ENCODE measurements at regions not wholly inside any gene's neighbourhood (a gene's known extent, or its start where the extent isn't known, plus 50 kb on each side); places are given as distances from the start of the nearest gene placed in this dataset.

DNA sequence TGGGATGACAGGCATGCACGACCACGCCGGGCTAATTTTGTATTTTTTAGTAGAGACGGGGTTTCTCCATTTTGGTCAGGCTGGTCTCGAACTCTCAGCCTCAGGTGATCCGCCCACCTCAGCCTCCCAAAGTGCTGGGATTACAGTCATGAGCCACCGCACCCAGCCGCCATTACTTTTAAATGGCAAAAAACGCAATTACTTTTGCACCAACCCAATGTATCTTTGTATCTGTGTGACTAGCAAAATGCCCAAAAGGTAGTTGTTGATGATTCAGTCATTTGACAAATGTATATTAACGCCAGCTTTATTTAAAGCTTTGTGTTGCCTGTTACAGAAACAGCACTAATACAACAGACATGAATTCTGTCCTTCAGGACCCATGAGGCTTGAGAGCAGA is 216.9 kb upstream of the FMN2 start:
- in situ Hi-C loops (cut with HindIII; ENCODE audit: low pct_ligation_motif_present, low sequenced_read_pairs): no loop called here
- Histone ChIP-seq H3K27ac (no peak overlapping the region), H3K4me3 (ENCODE audit: low read depth, low read length) (no peak overlapping the region)

DNA sequence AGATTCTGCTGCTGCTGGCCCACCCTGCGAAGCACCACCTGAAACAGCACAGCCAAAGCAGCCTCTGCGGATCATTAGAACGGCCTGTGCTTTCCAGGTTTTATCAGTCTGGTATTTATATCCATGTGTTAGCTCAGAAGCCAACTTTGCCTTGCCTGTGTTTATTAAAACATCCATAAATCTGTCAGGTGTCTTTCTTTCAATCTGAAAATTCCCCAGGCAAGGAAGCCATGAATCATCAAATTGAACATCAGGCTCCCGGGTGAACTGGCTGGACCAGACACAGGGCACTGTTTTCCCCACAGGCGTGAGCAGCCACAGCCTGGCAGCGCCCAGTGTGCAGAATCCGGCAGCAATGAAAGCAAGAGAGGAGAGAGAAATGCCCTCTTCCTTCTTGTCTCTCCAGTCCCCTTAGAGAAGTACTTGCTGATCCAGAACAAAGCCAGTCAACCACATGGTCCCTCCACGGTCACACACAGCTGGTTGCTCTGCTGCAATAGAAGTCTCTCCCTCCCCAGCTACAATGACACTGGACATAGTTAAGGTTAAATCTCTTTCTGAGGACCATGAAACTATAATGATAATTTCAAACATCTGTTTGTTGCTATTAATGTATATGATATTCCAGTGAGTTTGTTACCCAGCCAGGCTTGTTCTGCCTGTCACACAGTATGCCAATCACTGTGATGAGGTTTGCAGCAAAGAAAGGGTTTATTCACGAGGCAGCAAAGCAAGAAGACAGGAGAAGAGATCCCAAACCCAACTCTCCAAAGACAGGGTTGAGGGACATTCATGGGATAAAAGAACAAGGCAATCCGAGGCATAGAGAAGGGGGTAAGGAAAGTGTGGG is 212.1 kb upstream of the FMN2 start:
- in situ Hi-C loops (cut with HindIII; ENCODE audit: low pct_ligation_motif_present, low sequenced_read_pairs): no loop called here
- Histone ChIP-seq H3K27ac (no peak overlapping the region), H3K4me3 (ENCODE audit: low read depth, low read length) (no peak overlapping the region), H3K27me3 (replicated peaks) (no peaks in the 10 kb centered on the region), H3K36me3 (replicated peaks) (no peaks in the 10 kb centered on the region)
- TF ChIP-seq, protein P1, sequence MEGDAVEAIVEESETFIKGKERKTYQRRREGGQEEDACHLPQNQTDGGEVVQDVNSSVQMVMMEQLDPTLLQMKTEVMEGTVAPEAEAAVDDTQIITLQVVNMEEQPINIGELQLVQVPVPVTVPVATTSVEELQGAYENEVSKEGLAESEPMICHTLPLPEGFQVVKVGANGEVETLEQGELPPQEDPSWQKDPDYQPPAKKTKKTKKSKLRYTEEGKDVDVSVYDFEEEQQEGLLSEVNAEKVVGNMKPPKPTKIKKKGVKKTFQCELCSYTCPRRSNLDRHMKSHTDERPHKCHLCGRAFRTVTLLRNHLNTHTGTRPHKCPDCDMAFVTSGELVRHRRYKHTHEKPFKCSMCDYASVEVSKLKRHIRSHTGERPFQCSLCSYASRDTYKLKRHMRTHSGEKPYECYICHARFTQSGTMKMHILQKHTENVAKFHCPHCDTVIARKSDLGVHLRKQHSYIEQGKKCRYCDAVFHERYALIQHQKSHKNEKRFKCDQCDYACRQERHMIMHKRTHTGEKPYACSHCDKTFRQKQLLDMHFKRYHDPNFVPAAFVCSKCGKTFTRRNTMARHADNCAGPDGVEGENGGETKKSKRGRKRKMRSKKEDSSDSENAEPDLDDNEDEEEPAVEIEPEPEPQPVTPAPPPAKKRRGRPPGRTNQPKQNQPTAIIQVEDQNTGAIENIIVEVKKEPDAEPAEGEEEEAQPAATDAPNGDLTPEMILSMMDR (IDR thresholded peaks at IDR 0.05; ENCODE audit: low read depth, low read length, missing control alignments): no peak
- no peak for DNase-seq

More for the DNA sequence above, 216.9 kb upstream of the FMN2 start:
- no peaks in the 10 kb centered on the region for H3K36me3 ChIP-seq (replicated peaks)
- DNase-seq: no peak
- no peaks in the 10 kb centered on the region for H3K27me3 ChIP-seq (replicated peaks)
- TF ChIP-seq, protein P1 (IDR thresholded peaks at IDR 0.05; ENCODE audit: low read depth, low read length, missing control alignments): no peak

DNA sequence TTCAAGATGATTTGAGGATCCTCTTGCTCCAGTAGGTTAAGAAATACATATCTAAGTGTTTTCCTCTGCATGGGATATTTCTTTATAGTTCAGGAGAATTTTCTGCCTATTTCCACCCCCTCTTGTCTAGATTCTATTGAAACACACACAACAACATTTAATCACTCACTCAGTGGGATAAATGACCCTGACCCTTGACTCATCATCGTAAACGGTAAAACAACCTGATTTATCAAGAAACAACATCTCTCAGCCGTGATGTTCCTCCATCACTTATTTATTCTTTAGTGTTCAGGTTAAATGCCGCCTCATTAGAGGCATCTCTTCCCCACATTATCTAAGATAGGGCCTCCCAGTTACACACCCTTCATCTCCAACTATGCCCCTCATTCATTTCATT is 208.7 kb upstream of the FMN2 start:
- in situ Hi-C loops (cut with HindIII; ENCODE audit: low pct_ligation_motif_present, low sequenced_read_pairs): no loop called here

DNA sequence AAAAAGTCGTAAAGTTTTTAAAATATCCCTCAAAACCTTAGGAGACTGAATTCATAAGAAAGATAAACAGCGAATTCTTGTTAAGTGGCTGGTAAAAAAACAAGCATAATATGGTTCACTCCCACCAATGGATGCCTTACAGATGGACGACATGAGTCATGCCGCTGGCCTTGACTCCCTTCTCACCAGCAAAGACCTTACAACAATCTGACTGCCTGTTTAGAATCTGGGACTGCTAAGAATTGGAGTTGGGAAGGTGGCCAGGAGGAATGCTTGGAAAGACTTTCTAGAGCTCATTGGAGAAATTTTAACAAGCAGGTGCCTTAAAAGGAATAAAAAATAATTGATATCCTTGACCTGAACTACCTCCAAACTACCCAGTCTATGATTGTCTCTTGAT is 206.9 kb upstream of the FMN2 start:
- in situ Hi-C loops (cut with HindIII; ENCODE audit: low pct_ligation_motif_present, low sequenced_read_pairs): no loop called here
- Histone ChIP-seq H3K27ac (no peak overlapping the region), H3K27me3 (replicated peaks) (no peaks in the 10 kb centered on the region), H3K4me3 (ENCODE audit: low read depth, low read length) (no peak overlapping the region), H3K36me3 (replicated peaks) (no peaks in the 10 kb centered on the region)
- TF ChIP-seq, protein P1 (IDR thresholded peaks at IDR 0.05; ENCODE audit: low read depth, low read length, missing control alignments): no peak
- DNase-seq: no peak

More for the DNA sequence above, 208.7 kb upstream of the FMN2 start:
- TF ChIP-seq, protein P1 (IDR thresholded peaks at IDR 0.05; ENCODE audit: low read depth, low read length, missing control alignments): no peak
- Histone ChIP-seq H3K36me3 (replicated peaks) (no peaks in the 10 kb centered on the region), H3K27ac (no peak overlapping the region), H3K4me3 (ENCODE audit: low read depth, low read length) (no peak overlapping the region), H3K27me3 (replicated peaks) (no peaks in the 10 kb centered on the region)
- no peak for DNase-seq

DNA sequence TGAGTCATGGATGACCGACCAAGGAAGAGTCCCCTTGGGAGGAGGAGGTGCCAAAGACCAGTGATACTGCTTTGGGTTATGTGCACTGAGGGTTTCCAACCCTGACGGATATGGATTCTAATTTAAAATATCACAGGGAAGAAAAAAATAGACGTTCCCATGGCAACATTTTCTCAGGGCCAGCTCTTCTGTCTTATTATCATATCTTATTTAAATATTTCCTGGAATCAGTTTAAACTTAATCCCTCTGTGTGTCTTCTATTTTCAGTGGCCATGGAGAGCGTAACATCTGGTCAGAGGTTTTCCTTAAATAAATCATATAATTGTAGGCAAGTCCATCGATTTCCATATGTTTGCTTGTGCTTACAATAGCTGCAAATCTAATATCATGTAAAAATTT is 205.4 kb upstream of the FMN2 start:
- no peak overlapping the region for H3K27ac ChIP-seq
- in situ Hi-C loops (cut with HindIII; ENCODE audit: low pct_ligation_motif_present, low sequenced_read_pairs): no loop called here
- TF ChIP-seq, protein P1 (IDR thresholded peaks at IDR 0.05; ENCODE audit: low read depth, low read length, missing control alignments): no peak
- no peaks in the 10 kb centered on the region for H3K27me3 ChIP-seq (replicated peaks)
- no peak overlapping the region for H3K4me3 ChIP-seq (ENCODE audit: low read depth, low read length)
- DNase-seq: no peak
- H3K36me3 ChIP-seq (replicated peaks): no peaks in the 10 kb centered on the region

DNA sequence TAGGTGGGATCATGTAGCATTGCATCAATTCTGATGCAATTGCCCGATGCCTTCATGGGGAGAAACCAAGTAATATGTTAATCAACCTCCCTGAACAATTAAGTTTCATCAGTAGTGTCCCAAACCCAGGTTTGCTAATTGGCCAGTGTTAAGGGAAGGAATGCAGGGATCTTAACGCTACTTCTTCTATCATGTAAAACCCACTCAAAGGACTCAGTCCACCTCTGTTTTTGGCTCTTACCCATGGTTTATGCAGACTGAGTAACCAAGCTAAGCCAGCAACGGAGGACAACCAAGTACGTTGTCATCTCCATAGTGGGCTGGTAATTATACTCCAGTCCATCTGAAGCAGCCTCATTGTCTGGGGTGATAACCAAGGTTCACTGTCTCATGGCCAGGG is 203.0 kb upstream of the FMN2 start:
- no peak overlapping the region for H3K4me3 ChIP-seq (ENCODE audit: low read depth, low read length)
- in situ Hi-C loops (cut with HindIII; ENCODE audit: low pct_ligation_motif_present, low sequenced_read_pairs): no loop called here
- no peaks in the 10 kb centered on the region for H3K36me3 ChIP-seq (replicated peaks)
- DNase-seq: no peak
- H3K27ac ChIP-seq: no peak overlapping the region
- TF ChIP-seq, protein P1 (IDR thresholded peaks at IDR 0.05; ENCODE audit: low read depth, low read length, missing control alignments): no peak
- H3K27me3 ChIP-seq (replicated peaks): no peaks in the 10 kb centered on the region
